Stimulated activated CD8-positive, alpha-beta memory T cell treated with anti-CD3 and anti-CD28 coated beads, Interleukin-7, amount 100 ng/mL, for 24 hours (primary cell): ENCODE measurements at regions not wholly inside any gene's neighbourhood (a gene's known extent, or its start where the extent isn't known, plus 50 kb on each side); places are given as distances from the start of the nearest gene placed in this dataset.

Experiments
- DNase-seq: peaks from one replicate; pipeline ENCODE4 v3.0.0-alpha.2; 2020; ENCODE audit warnings: low read depth

GRCh38 chr12:126454581-126454980 is 1389.3 kb downstream of the AACS start:
- no peak for DNase-seq

GRCh38 chr12:126457776-126458175 is 1392.5 kb downstream of the AACS start:
- no peak for DNase-seq

- no peak for DNase-seq
Measured at GRCh38 chr12:126464153-126464552, 1398.9 kb downstream of the AACS start.

- no peak for DNase-seq
Measured at GRCh38 chr12:126469211-126469610, 1404.0 kb downstream of the AACS start.

GRCh38 chr12:126474703-126475102 is 1409.5 kb downstream of the AACS start:
- DNase-seq, result no peak

GRCh38 chr12:126480451-126480850 is 1415.2 kb downstream of the AACS start:
- DNase-seq, result no peak

- DNase-seq, result no peak
Measured at GRCh38 chr12:126481688-126482087, 1416.5 kb downstream of the AACS start.

- no peak for DNase-seq
Measured at GRCh38 chr12:126482238-126482889, 1417.1 kb downstream of the AACS start.

- DNase-seq, result no peak
Measured at GRCh38 chr12:126483145-126484068, 1418.2 kb downstream of the AACS start.

GRCh38 chr12:126487431-126487980 is 1422.3 kb downstream of the AACS start:
- no peak for DNase-seq

- no peak for DNase-seq
Measured at GRCh38 chr12:126488806-126489205, 1423.6 kb downstream of the AACS start.

- DNase-seq, result no peak
Measured at GRCh38 chr12:126492181-126492580, 1426.9 kb downstream of the AACS start.

GRCh38 chr12:126493366-126494108 is 1428.3 kb downstream of the AACS start:
- DNase-seq, result no peak

GRCh38 chr12:126496201-126496600 is 1431.0 kb downstream of the AACS start:
- no peak for DNase-seq

- DNase-seq, result no peak
Measured at GRCh38 chr12:126506426-126507182, 1441.4 kb downstream of the AACS start.

GRCh38 chr12:126507231-126507630 is 1442.0 kb downstream of the AACS start:
- DNase-seq, result no peak

- no peak for DNase-seq
Measured at GRCh38 chr12:126509572-126509971, 1444.3 kb downstream of the AACS start.

- DNase-seq, result no peak
Measured at GRCh38 chr12:126510630-126511029, 1445.4 kb downstream of the AACS start.

- no peak for DNase-seq
Measured at GRCh38 chr12:126512916-126513913, 1448.0 kb downstream of the AACS start.

- DNase-seq, result no peak
Measured at GRCh38 chr12:126518596-126519200, 1453.5 kb downstream of the AACS start.
